Neuron (in vitro differentiated cells): ENCODE measurements at regions not wholly inside any gene's neighbourhood (a gene's known extent, or its start where the extent isn't known, plus 50 kb on each side); places are given as distances from the start of the nearest gene placed in this dataset.

ENCODE experiments used
- H2AFZ ChIP-seq: one replicate; pipeline ENCODE4 v1.6.1; 2013; ENCODE audit warnings: low read depth, mild to moderate bottlenecking, inconsistent platforms, low read length, moderate library complexity
- H3K27me3 ChIP-seq: one replicate; pipeline ENCODE4 v1.6.1; 2013; ENCODE audit warnings: low read length; ENCODE audit not compliant: insufficient read depth
- H3K36me3 ChIP-seq: one replicate; pipeline ENCODE4 v1.6.1; 2013; ENCODE audit warnings: low read length; ENCODE audit not compliant: insufficient read depth
- H3K4me1 ChIP-seq: one replicate; pipeline ENCODE4 v1.6.1; 2013; ENCODE audit warnings: low read length; ENCODE audit not compliant: insufficient read depth
- H3K4me3 ChIP-seq: 2 replicates; pipeline ENCODE4 v1.5.1; 2013; ENCODE audit warnings: mild to moderate bottlenecking, low read length, moderate library complexity
- H3K9me3 ChIP-seq: one replicate; pipeline ENCODE4 v1.6.1; 2013; ENCODE audit warnings: low read length

DNA sequence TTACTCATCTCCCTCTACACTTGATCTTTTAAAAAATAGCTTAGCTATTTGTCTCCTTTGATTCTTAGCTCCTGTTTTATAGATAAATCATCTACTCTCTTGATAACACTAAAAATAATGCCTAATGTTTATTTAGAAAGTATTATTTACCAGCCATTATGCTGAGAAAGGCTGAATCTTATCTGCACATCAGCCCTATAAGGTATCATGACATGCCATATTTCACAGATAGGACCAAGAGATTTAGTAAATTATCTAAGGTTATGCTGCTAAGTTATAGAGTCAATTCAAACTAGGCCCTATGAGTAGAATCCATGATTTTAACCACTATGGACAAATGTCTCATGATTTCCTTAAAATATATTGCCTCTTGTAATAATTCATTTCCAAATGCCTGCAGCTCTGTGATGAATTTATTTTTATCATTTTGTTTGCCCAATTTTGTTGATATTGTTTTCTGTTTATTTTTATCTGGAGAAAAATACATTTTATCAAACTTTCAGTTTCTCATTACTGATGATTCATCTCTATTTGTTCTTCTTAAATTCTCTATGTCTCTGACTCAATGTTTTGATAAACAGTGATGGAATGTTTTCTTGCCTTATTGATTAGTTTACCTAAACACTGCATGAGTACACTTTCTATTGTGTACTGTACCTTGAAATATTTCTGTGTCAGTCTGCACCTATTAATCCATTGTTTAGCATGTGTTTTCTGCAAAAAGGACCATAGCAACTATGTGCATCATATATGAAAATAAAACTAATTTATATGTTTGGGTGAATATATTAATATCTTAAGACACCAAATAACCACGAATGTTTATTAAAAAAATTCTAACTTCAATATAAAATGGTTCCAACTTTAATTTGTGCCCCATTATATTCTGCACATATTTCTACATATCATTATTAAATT, 300.8 kb downstream of the CDH9 start:
- H3K36me3 ChIP-seq: no peaks in the 10 kb centered on the region
- H3K4me1 ChIP-seq: no peaks in the 10 kb centered on the region
- H2AFZ ChIP-seq: no peak overlapping the region
- H3K9me3 ChIP-seq: peaks cover 2% of the 10 kb centered on the region
- H3K27me3 ChIP-seq: no peaks in the 10 kb centered on the region
- H3K4me3 ChIP-seq: no peak overlapping the region

GRCh38 chr5:26727916-26728315, 310.5 kb downstream of the CDH9 start:
- Histone ChIP-seq H2AFZ (no peak overlapping the region), H3K27me3 (no peaks in the 10 kb centered on the region), H3K4me3 (no peak overlapping the region), H3K36me3 (no peaks in the 10 kb centered on the region), H3K9me3 (no peaks in the 10 kb centered on the region), H3K4me1 (no peaks in the 10 kb centered on the region)

DNA sequence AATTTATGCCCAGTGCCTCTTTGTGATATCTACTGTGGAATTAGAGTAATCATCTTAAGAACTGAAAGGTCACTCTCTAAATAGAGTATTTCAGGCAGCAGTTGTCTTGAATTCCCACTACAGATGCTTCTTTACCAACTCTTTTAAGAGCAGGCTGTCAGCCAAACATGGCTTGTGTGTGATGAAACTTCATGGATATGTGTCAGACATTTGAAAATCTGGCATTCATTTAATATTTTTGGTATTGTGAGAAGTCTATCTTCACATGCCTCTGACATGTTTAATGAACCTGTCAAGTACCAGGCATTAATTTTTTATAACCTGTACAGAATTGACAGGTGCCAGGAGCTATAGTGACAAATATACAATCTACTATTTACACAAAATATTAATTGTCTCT, 318.6 kb downstream of the CDH9 start:
- H3K4me3 ChIP-seq: no peak overlapping the region
- no peak overlapping the region for H2AFZ ChIP-seq
- H3K4me1 ChIP-seq: no peaks in the 10 kb centered on the region
- no peaks in the 10 kb centered on the region for H3K27me3 ChIP-seq
- H3K9me3 ChIP-seq: no peaks in the 10 kb centered on the region
- H3K36me3 ChIP-seq: no peaks in the 10 kb centered on the region

DNA sequence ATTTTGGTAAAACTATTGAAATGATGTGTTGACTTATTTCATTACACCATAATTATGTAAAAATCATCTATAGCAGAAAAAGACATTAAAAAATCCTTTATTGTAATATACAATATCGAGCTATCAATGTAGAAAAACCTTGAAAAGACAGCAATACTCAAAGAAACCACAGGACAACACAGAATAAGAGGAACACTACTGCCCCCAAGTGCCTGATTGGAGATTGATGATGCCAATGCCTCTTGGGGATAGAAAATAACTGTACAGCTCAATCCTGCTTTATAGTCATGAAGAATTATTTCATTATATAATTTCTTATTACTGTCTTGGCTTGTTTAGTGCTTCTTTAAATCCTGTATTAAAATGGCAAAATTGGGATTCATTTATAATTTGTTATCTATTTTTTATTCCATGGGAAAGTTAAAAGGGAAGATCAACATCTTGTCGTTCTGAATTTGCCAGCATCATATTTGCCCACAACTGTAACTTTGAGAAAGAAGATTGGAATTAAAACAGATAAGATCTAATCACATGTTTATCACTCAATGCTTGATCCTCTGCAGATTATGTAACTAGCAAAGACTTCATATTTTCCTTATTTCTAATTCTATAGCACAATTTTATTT, 337.5 kb downstream of the CDH9 start:
- Histone ChIP-seq H3K9me3 (no peaks in the 10 kb centered on the region), H2AFZ (no peak overlapping the region), H3K4me3 (no peak overlapping the region), H3K36me3 (no peaks in the 10 kb centered on the region), H3K4me1 (peaks cover 2% of the 10 kb centered on the region), H3K27me3 (no peaks in the 10 kb centered on the region)

DNA sequence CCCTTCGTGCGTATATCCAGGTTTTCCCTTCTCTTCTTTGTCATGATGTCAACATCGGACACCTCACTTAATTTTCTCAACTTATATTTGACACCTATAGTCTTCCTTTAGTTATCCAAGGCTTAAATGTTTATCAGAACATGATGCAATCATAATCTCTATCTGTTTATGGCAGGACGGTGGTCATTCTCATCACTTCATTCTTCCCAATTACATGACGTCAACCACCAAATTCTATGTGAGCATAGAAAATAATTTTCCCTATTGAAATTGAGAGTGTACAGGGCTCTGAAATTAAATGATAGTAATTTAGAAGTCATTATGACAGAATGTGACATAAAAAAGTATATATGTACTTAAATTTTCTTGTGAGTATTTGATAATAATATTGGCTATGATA, 345.4 kb downstream of the CDH9 start:
- H3K4me1 ChIP-seq: no peaks in the 10 kb centered on the region
- no peaks in the 10 kb centered on the region for H3K9me3 ChIP-seq
- no peak overlapping the region for H3K4me3 ChIP-seq
- no peaks in the 10 kb centered on the region for H3K36me3 ChIP-seq
- H2AFZ ChIP-seq: no peak overlapping the region
- H3K27me3 ChIP-seq: no peaks in the 10 kb centered on the region

DNA sequence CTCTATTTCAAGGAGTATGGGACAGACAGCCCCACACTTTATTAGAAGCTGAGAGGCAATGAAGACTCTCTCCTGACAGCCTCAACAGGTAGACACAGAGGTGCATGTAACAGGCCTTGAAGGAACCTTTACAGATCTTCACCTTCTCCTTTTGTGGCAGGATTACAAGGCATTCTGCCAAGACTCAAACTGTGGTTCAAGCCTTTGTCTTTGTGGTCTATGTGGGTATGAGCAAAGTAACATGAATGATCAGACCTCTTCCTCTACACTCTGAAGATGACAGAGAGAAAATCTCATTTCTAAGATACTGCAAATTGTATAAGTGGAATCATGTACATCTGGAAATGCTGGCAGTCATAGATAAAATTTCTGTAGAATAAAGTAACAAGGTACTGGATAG, 346.9 kb downstream of the CDH9 start:
- no peaks in the 10 kb centered on the region for H3K27me3 ChIP-seq
- H3K36me3 ChIP-seq: no peaks in the 10 kb centered on the region
- no peak overlapping the region for H2AFZ ChIP-seq
- no peaks in the 10 kb centered on the region for H3K4me1 ChIP-seq
- H3K9me3 ChIP-seq: no peaks in the 10 kb centered on the region
- H3K4me3 ChIP-seq: no peak overlapping the region

DNA sequence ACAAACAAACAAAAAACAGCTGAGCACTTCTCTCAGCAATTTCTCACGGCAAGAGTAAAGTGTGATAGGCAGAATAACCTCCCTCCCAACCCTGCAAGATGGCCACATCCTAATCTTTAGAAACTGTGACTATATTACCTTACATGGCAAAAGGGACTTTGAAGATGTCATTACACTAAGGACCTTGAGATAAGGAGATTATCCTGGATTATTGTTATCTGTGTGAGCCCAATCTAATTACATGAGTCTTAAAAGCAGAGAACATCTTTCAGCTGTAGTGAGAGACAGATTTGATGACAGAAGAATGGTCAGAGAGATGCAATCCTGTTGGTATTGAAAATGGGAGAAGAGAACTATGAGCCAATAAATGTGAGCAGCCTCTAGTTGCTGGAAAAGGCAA, 347.9 kb downstream of the CDH9 start:
- H3K4me3 ChIP-seq: no peak overlapping the region
- no peak overlapping the region for H2AFZ ChIP-seq
- no peaks in the 10 kb centered on the region for H3K4me1 ChIP-seq
- no peaks in the 10 kb centered on the region for H3K36me3 ChIP-seq
- no peaks in the 10 kb centered on the region for H3K27me3 ChIP-seq
- no peaks in the 10 kb centered on the region for H3K9me3 ChIP-seq

DNA sequence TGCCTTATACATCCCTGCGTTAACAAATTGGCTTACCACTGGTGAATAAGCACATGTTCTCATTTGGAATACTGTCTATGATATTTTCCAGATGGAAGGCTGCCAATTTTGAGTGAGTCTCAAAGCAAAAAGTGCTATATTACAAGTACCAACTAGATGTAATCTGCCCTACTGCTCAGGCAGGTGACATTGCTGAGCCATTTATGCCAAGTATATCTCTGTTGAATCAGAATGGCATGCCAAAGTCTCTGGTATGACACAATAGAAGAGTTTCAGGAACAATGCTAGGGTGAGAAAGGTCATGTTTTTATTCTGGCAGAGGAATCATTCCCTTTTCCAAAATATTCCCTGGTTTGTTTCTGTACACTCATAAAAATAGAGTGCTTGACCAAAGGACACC, 356.5 kb downstream of the CDH9 start:
- no peak overlapping the region for H2AFZ ChIP-seq
- H3K27me3 ChIP-seq: no peaks in the 10 kb centered on the region
- H3K36me3 ChIP-seq: no peaks in the 10 kb centered on the region
- H3K4me1 ChIP-seq: no peaks in the 10 kb centered on the region
- H3K9me3 ChIP-seq: peaks cover 3% of the 10 kb centered on the region
- no peak overlapping the region for H3K4me3 ChIP-seq

GRCh38 chr5:26674846-26675245, 363.5 kb downstream of the CDH9 start:
- Histone ChIP-seq H3K9me3 (no peaks in the 10 kb centered on the region), H3K4me3 (no peak overlapping the region), H3K36me3 (no peaks in the 10 kb centered on the region)

DNA sequence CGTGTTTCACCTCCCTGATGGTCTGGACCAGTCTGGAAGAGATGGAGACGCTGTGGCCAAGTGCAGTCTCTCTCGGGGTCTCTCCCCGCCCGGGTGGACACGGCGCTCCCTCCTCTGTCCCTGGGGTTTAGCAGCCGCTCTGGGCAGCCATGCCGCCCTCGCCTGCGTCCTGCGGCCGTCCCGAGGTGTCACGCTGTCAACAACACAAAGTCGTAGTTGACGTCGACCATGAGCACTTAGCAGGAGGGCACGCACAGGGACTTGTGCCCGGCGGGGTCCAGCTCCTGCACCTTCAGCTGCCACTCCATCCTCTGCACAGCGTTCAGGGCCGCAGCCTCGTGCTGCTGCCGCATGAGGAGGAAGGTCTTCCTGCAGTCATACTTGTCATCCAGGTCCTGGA, 368.9 kb downstream of the CDH9 start:
- Histone ChIP-seq H2AFZ (no peak overlapping the region), H3K36me3 (no peaks in the 10 kb centered on the region), H3K4me3 (no peak overlapping the region), H3K9me3 (no peaks in the 10 kb centered on the region), H3K4me1 (peaks cover 11% of the 10 kb centered on the region), H3K27me3 (no peaks in the 10 kb centered on the region)

More at GRCh38 chr5:26674846-26675245, 363.5 kb downstream of the CDH9 start:
- Histone ChIP-seq H3K4me1 (peaks cover 16% of the 10 kb centered on the region), H2AFZ (peak overlapping the region; percentile 11), H3K27me3 (no peaks in the 10 kb centered on the region)

- H3K4me1 ChIP-seq: peaks cover 6% of the 10 kb centered on the region
- no peaks in the 10 kb centered on the region for H3K9me3 ChIP-seq
- H3K36me3 ChIP-seq: no peaks in the 10 kb centered on the region
- H3K4me3 ChIP-seq: no peak overlapping the region
- H2AFZ ChIP-seq: no peak overlapping the region
- H3K27me3 ChIP-seq: no peaks in the 10 kb centered on the region
Observed at GRCh38 chr5:26669031-26669430, 369.4 kb downstream of the CDH9 start.

DNA sequence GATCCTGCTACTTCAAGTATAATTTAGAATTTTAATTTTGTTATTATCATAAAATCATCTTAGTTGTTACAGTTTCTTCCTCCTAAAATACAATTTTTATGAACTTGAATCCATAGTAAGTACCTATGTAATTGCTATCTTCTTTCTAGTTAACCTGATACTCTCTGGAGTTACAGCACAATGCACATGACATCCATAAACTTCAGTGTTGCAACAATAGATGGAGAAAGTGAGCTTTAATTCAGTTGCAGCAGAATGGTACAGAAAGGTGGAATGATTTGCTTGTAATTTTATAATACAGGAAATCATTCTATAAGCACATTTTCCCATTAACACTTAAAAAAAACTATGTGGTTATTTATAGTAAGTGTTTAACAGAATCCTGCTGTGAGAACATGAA, 372.0 kb downstream of the CDH9 start:
- H3K4me1 ChIP-seq: peaks cover 2% of the 10 kb centered on the region
- no peaks in the 10 kb centered on the region for H3K36me3 ChIP-seq
- no peaks in the 10 kb centered on the region for H3K9me3 ChIP-seq

GRCh38 chr5:26663500-26663899, 374.9 kb downstream of the CDH9 start:
- no peaks in the 10 kb centered on the region for H3K27me3 ChIP-seq
- H2AFZ ChIP-seq: no peak overlapping the region
- peaks cover 2% of the 10 kb centered on the region for H3K4me1 ChIP-seq
- no peaks in the 10 kb centered on the region for H3K36me3 ChIP-seq
- no peak overlapping the region for H3K4me3 ChIP-seq
- no peaks in the 10 kb centered on the region for H3K9me3 ChIP-seq

More for the DNA sequence above, 372.0 kb downstream of the CDH9 start:
- Histone ChIP-seq H3K27me3 (no peaks in the 10 kb centered on the region), H3K4me3 (no peak overlapping the region), H2AFZ (peak overlapping the region; percentile 54)
